ENCODE measurements at regions not wholly inside any gene's neighbourhood (a gene's known extent, or its start where the extent isn't known, plus 50 kb on each side); places are given as distances from the start of the nearest gene placed in this dataset.

GRCh38 chr6:132067286-132067685 is 116.1 kb upstream of the CCN2 start:
- CTCF ChIA-PET: interaction anchor here (0.9 kb wide), 1 partner anchor 18 kb away, joined by 3 read pairs; no protein-coding TSS in a partner anchor
- POLR2A ChIA-PET: no interaction called here
- DNase-seq (ENCODE audit: extremely low spot score): no peak
- no peak for TF ChIP-seq CTCF (IDR thresholded peaks at IDR 0.05; ENCODE audit: control extremely low read depth, extremely low read depth, low read depth, missing control alignments)

- DNase-seq (ENCODE audit: extremely low spot score): no peak
- TF ChIP-seq CTCF (IDR thresholded peaks at IDR 0.05; ENCODE audit: control extremely low read depth, extremely low read depth, low read depth, missing control alignments): no peak
- ChIA-PET POLR2A (no interaction called here), CTCF (no interaction called here)
These were observed 114.4 kb upstream of the CCN2 start for GRCh38 chr6:132065556-132065955.

- POLR2A ChIA-PET: no interaction called here
- CTCF ChIA-PET: no interaction called here
- no peak for TF ChIP-seq CTCF (IDR thresholded peaks at IDR 0.05; ENCODE audit: control extremely low read depth, extremely low read depth, low read depth, missing control alignments)
- no peak for DNase-seq (ENCODE audit: extremely low spot score)
These were observed 112.6 kb upstream of the CCN2 start for GRCh38 chr6:132063738-132064137.

- ChIA-PET CTCF (interaction anchor here (0.9 kb wide), 1 partner anchor 23 kb away, joined by 3 read pairs; no protein-coding TSS in a partner anchor), POLR2A (no interaction called here)
- no peak for DNase-seq (ENCODE audit: extremely low spot score)
- no peak for TF ChIP-seq CTCF (IDR thresholded peaks at IDR 0.05; ENCODE audit: control extremely low read depth, extremely low read depth, low read depth, missing control alignments)
These were observed 112.0 kb upstream of the CCN2 start for GRCh38 chr6:132063204-132063603.

- no peak for TF ChIP-seq CTCF (IDR thresholded peaks at IDR 0.05; ENCODE audit: control extremely low read depth, extremely low read depth, low read depth, missing control alignments)
- DNase-seq (ENCODE audit: extremely low spot score): no peak
- ChIA-PET POLR2A (no interaction called here), CTCF (interaction anchor here (0.9 to 1.5 kb wide), 2 partner anchors 11 to 23 kb away, joined by 3 read pairs; no protein-coding TSS in a partner anchor)
These were observed 111.5 kb upstream of the CCN2 start for GRCh38 chr6:132062626-132063025.

- TF ChIP-seq CTCF (IDR thresholded peaks at IDR 0.05; ENCODE audit: control extremely low read depth, extremely low read depth, low read depth, missing control alignments): no peak
- ChIA-PET CTCF (interaction anchor here (1.5 kb wide), 1 partner anchor 12 kb away, joined by 3 read pairs; no protein-coding TSS in a partner anchor), POLR2A (no interaction called here)
- DNase-seq (ENCODE audit: extremely low spot score): no peak
These were observed 110.2 kb upstream of the CCN2 start for GRCh38 chr6:132061381-132061780.

- CTCF ChIA-PET: no interaction called here
- no peak for DNase-seq (ENCODE audit: extremely low spot score)
- TF ChIP-seq CTCF (IDR thresholded peaks at IDR 0.05; ENCODE audit: control extremely low read depth, extremely low read depth, low read depth, missing control alignments): no peak
- POLR2A ChIA-PET: no interaction called here
These were observed 109.4 kb upstream of the CCN2 start for GRCh38 chr6:132060591-132060990.

Measured in GM10248 (cell line).